GM12878 (cell line): ENCODE measurements at regions not wholly inside any gene's neighbourhood (a gene's known extent, or its start where the extent isn't known, plus 50 kb on each side); places are given as distances from the start of the nearest gene placed in this dataset.

Experiments used
- ATAC-seq: fragments of 200-7000 bp; cut with Tn5 transposase; 3 replicates; pipeline ENCODE4 v1.9.1; 2020; ENCODE audit warnings: mild to moderate bottlenecking, moderate library complexity
- BruUV-seq: library from RNA; stranded (reverse); fragments of 400-500 nt; replicated peaks from 2 replicates; lab custom pipeline; 2021; lab: Mats Ljungman, UMichigan
- CTCF ChIA-PET: fragments of 300-600 bp; sonication (Branson Sonifier 250); formaldehyde crosslinking; extraction: SDS; loops from one replicate; lab custom pipeline; 2021; ENCODE audit warnings: inconsistent platforms; lab: Yijun Ruan, JAX
- POLR2A ChIA-PET: fragments of 350-600 bp; formaldehyde crosslinking; extraction: SDS; loops from one replicate; lab custom pipeline; 2021; ENCODE audit warnings: inconsistent platforms; lab: Charles Lee
- RAD21 ChIA-PET: fragments of 300-600 bp; sonication (Branson Sonifier 250); formaldehyde crosslinking; loops from one replicate; lab custom pipeline; 2023; ENCODE audit warnings: antibody characterized with exemption; ENCODE audit not compliant: unreplicated experiment; lab: Charles Lee
- SMC1A ChIA-PET: fragments of 300-600 bp; sonication (Branson Sonifier 250); formaldehyde crosslinking; loops from one replicate; lab custom pipeline; 2023; ENCODE audit not compliant: unreplicated experiment, uncharacterized antibody; lab: Charles Lee
- DNase-seq: peaks from one replicate; pipeline ENCODE4 v3.0.0-alpha.2; 2011; ENCODE audit warnings: low read depth, low spot score
- FAIRE-seq: peaks from 3 replicates; lab custom pipeline; 2011; peaks lifted over from hg19 to GRCh38; lab: Jason Lieb, UNC
- H2AFZ ChIP-seq: 2 replicates; pipeline ENCODE4 v1.6.0; 2011; ENCODE audit warnings: low read depth, low read length, control low read depth; ENCODE audit not compliant: control insufficient read depth
- H3K27ac ChIP-seq: 2 replicates; pipeline ENCODE4 v1.5.1; 2011; ENCODE audit warnings: control low read depth; ENCODE audit not compliant: control insufficient read depth, insufficient read depth
- H3K27me3 ChIP-seq, 2 experiments: replicated peaks in 1 of 2; 2 replicates each; pipeline versions ENCODE4 v1.6.0 to v1.6.1; 2011; ENCODE audit warnings: low read length in 1 of 2; ENCODE audit not compliant: control insufficient read depth in 2 of 2, insufficient read depth in 2 of 2
- H3K36me3 ChIP-seq, 2 experiments: 2 replicates each; pipeline ENCODE4 v1.5.1; 2011; ENCODE audit warnings: low read length in 1 of 2; ENCODE audit not compliant: control insufficient read depth in 2 of 2, insufficient read depth in 2 of 2
- H3K4me1 ChIP-seq: 2 replicates; pipeline ENCODE4 v1.6.1; 2011; ENCODE audit warnings: mild to moderate bottlenecking, low read length, moderate library complexity, mixed read lengths; ENCODE audit not compliant: control insufficient read depth, insufficient read depth
- H3K4me2 ChIP-seq: 2 replicates; pipeline ENCODE4 v1.6.0; 2011; ENCODE audit warnings: control low read depth; ENCODE audit not compliant: control insufficient read depth, insufficient read depth
- H3K4me3 ChIP-seq: fragments of 200-600 bp; sonication (generic); 2 replicates; pipeline ENCODE4 v1.5.1; 2016
- H3K79me2 ChIP-seq: 2 replicates; pipeline ENCODE4 v1.6.0; 2011; ENCODE audit warnings: low read length; ENCODE audit not compliant: control insufficient read depth, insufficient read depth
- H3K9ac ChIP-seq: 2 replicates; pipeline ENCODE4 v1.8.0; 2011; ENCODE audit warnings: low read length, control low read depth, mixed read lengths; ENCODE audit not compliant: control insufficient read depth, insufficient read depth
- H3K9me3 ChIP-seq: replicated peaks from 3 replicates; pipeline ENCODE4 v1.5.1; 2011; ENCODE audit warnings: mild to moderate bottlenecking, low read length; ENCODE audit not compliant: control insufficient read depth, insufficient read depth
- H4K20me1 ChIP-seq: 2 replicates; pipeline ENCODE4 v1.6.0; 2011; ENCODE audit not compliant: control insufficient read depth, insufficient read depth
- CHD2 ChIP-seq: IDR thresholded peaks from 2 replicates; pipeline ENCODE4 v1.6.1; 2011; ENCODE audit warnings: low read depth, low read length, improper control_type of control experiment, borderline replicate concordance
- CREM ChIP-seq: IDR thresholded peaks from 2 replicates; pipeline ENCODE4 v1.6.1; 2014; ENCODE audit warnings: antibody characterized with exemption, low read depth
- EGR1 ChIP-seq, 2 experiments: IDR thresholded peaks; 1 replicate in 1 of 2; 2 replicates in 1 of 2; pipeline ENCODE4 v1.6.1; 2011 to 2012; ENCODE audit warnings: low read depth in 2 of 2, low read length in 2 of 2, borderline replicate concordance in 1 of 2, mild to moderate bottlenecking in 1 of 2, moderate library complexity in 1 of 2
- HCFC1 ChIP-seq: fragments of 150-350 bp; IDR thresholded peaks from 2 replicates; pipeline ENCODE4 v1.6.1; 2014; ENCODE audit warnings: low read length
- HDGF ChIP-seq: fragments of 450-650 bp; IDR thresholded peaks from 2 replicates; pipeline ENCODE4 v1.6.1; 2016; ENCODE audit warnings: antibody characterized with exemption
- NFXL1 ChIP-seq: fragments of 450-650 bp; IDR thresholded peaks from 2 replicates; pipeline ENCODE4 v1.6.1; 2017; ENCODE audit warnings: antibody characterized with exemption, mild to moderate bottlenecking, borderline replicate concordance
- NR2C2 ChIP-seq: IDR thresholded peaks from 2 replicates; pipeline ENCODE4 v1.6.1; 2011; ENCODE audit warnings: borderline replicate concordance, low read depth; ENCODE audit not compliant: control insufficient read depth, insufficient read length
- POLR2AphosphoS5 ChIP-seq: IDR thresholded peaks from 2 replicates; pipeline ENCODE4 v1.6.1; 2011; ENCODE audit warnings: mild to moderate bottlenecking, low read length, inconsistent platforms
- RELB ChIP-seq: fragments of 450-650 bp; IDR thresholded peaks from 2 replicates; pipeline ENCODE4 v1.6.1; 2017; ENCODE audit warnings: low read depth, mild to moderate bottlenecking, moderate library complexity
- SIN3A ChIP-seq: IDR thresholded peaks from 2 replicates; pipeline ENCODE4 v1.6.1; 2012; ENCODE audit warnings: low read depth, low read length, improper control_type of control experiment
- ZBED1 ChIP-seq: IDR thresholded peaks from 2 replicates; pipeline ENCODE4 v1.6.1; 2016; ENCODE audit warnings: borderline replicate concordance
- whole genome bisulfite sequencing: methylation state at CpG from one replicate; pipeline ENCODE4 v1.1.6; 2016; ENCODE audit warnings: low lambda C conversion rate; ENCODE audit not compliant: insufficient replicate concordance, insufficient coverage; ENCODE audit errors: missing lambda C conversion rate; 5-methylcytosine and 5-hydroxymethylcytosine counted together
- in situ Hi-C: fragments of 300-500 bp; cut with MboI; formaldehyde crosslinking; loops from 9 replicates; pipeline ENCODE4 v1.14.3; 2018; ENCODE audit warnings: mixed read lengths
- intact Hi-C: fragments of 100-400 bp; cut with micrococcal nuclease; formaldehyde crosslinking; loops from one replicate; pipeline ENCODE4 v1.14.2; 2022; ENCODE audit not compliant: unreplicated experiment
- TF ChIP-seq, protein P1 (sequence below): fragments of 450-650 bp; conservative IDR thresholded peaks from 2 replicates; pipeline ENCODE4 v1.6.1; 2017; ENCODE audit warnings: mild to moderate bottlenecking, moderate library complexity

DNA sequence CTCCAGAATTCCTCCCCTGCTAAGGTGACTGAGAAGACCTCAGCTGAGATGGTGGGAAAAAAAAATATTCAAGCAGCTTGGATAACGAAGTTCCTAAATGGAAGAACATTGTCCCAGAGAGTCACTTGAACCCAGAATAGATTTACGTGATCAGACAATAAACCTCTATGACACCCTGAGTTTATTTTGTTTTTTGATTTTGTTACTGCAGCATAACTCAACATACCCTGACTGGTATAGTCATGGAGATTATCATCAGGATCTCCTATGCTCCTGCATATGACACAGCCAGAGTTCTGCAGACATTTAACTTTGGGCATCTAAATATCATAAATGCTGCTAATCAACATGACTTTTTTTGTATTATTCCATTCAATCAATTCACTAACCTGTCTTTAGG, 282.9 kb downstream of the RASEF start:
- Histone ChIP-seq H3K9ac (no peak overlapping the region), H3K36me3 (no peaks in the 10 kb centered on the region), H3K4me3 (no peak overlapping the region), H2AFZ (no peak overlapping the region), H3K9me3 (no peaks in the 10 kb centered on the region), H3K27me3 (no peaks in the 10 kb centered on the region), H3K79me2 (no peaks in the 10 kb centered on the region), H3K4me1 (no peaks in the 10 kb centered on the region), H3K4me2 (no peak overlapping the region), H3K27ac (no peak overlapping the region), H4K20me1 (no peaks in the 10 kb centered on the region)
- DNase-seq (no peak), FAIRE-seq (no peak), ATAC-seq (no peak)
- 0% methylated on average over 2 of the region's 2 CpGs for WGBS
- ChIA-PET POLR2A (no interaction called here), RAD21 (no interaction called here), CTCF (no interaction called here), SMC1A (no interaction called here)
- no TSS peak for BruUV-seq
- intact Hi-C loops (no loop called here), in situ Hi-C loops (no loop called here)
- TF ChIP-seq ZBED1 (no peak), EGR1 (IDR thresholded peaks at IDR 0.05; ENCODE audit: borderline replicate concordance in 1 of 2, low read depth in 2 of 2, low read length in 2 of 2) (no peak), POLR2AphosphoS5 (no peak), NFXL1 (no peak), SIN3A (no peak), HDGF (no peak), HCFC1 (no peak), RELB (no peak), NR2C2 (no peak), CHD2 (no peak), CREM (no peak)
- TF ChIP-seq, protein P1, sequence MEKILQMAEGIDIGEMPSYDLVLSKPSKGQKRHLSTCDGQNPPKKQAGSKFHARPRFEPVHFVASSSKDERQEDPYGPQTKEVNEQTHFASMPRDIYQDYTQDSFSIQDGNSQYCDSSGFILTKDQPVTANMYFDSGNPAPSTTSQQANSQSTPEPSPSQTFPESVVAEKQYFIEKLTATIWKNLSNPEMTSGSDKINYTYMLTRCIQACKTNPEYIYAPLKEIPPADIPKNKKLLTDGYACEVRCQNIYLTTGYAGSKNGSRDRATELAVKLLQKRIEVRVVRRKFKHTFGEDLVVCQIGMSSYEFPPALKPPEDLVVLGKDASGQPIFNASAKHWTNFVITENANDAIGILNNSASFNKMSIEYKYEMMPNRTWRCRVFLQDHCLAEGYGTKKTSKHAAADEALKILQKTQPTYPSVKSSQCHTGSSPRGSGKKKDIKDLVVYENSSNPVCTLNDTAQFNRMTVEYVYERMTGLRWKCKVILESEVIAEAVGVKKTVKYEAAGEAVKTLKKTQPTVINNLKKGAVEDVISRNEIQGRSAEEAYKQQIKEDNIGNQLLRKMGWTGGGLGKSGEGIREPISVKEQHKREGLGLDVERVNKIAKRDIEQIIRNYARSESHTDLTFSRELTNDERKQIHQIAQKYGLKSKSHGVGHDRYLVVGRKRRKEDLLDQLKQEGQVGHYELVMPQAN, result no peak
